HepG2 (cell line): ENCODE measurements at regions not wholly inside any gene's neighbourhood (a gene's known extent, or its start where the extent isn't known, plus 50 kb on each side); places are given as distances from the start of the nearest gene placed in this dataset.

Experiments used
- EZH2 ChIP-seq: conservative IDR thresholded peaks from 2 replicates; pipeline ENCODE4 v1.6.1; 2012; ENCODE audit warnings: mild to moderate bottlenecking, low read depth, low read length, moderate library complexity
- HOXA9 ChIP-seq: sonication (generic); formaldehyde crosslinking; IDR thresholded peaks from 2 replicates; pipeline ENCODE4 v1.8.1; 2022; ENCODE audit warnings: missing genetic modification reagents, mild to moderate bottlenecking, moderate library complexity, borderline replicate concordance
- PHF8 ChIP-seq: sonication (generic); formaldehyde crosslinking; IDR thresholded peaks from 2 replicates; pipeline ENCODE4 v1.5.0; 2020; ENCODE audit warnings: missing genetic modification reagents
- SP5 ChIP-seq: IDR thresholded peaks from 2 replicates; pipeline ENCODE4 v1.6.1; 2016; ENCODE audit warnings: low read depth, borderline replicate concordance
- TAF1 ChIP-seq: sonication (generic); formaldehyde crosslinking; IDR thresholded peaks from 2 replicates; pipeline ENCODE4 v1.4.0; 2020; ENCODE audit warnings: missing genetic modification reagents
- TF ChIP-seq, protein P1 (sequence below): sonication (generic); formaldehyde crosslinking; IDR thresholded peaks from 2 replicates; pipeline ENCODE4 v1.5.0; 2020; ENCODE audit warnings: mild to moderate bottlenecking, missing genetic modification reagents, moderate library complexity

- no peak for TF ChIP-seq SP5
- no peak for TF ChIP-seq EZH2
- no peak for TF ChIP-seq PHF8 (CRISPR knock-in tag)
- TF ChIP-seq HOXA9 (CRISPR knock-in tag) = no peak
- no peak for TF ChIP-seq TAF1 (CRISPR knock-in tag)
- TF ChIP-seq, protein P1, sequence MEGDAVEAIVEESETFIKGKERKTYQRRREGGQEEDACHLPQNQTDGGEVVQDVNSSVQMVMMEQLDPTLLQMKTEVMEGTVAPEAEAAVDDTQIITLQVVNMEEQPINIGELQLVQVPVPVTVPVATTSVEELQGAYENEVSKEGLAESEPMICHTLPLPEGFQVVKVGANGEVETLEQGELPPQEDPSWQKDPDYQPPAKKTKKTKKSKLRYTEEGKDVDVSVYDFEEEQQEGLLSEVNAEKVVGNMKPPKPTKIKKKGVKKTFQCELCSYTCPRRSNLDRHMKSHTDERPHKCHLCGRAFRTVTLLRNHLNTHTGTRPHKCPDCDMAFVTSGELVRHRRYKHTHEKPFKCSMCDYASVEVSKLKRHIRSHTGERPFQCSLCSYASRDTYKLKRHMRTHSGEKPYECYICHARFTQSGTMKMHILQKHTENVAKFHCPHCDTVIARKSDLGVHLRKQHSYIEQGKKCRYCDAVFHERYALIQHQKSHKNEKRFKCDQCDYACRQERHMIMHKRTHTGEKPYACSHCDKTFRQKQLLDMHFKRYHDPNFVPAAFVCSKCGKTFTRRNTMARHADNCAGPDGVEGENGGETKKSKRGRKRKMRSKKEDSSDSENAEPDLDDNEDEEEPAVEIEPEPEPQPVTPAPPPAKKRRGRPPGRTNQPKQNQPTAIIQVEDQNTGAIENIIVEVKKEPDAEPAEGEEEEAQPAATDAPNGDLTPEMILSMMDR (CRISPR knock-in tag) = no peak
Observed at GRCh38 chr16:87015021-87015420, 302.2 kb downstream of the C16orf95 start.
